ENCODE measurements at regions not wholly inside any gene's neighbourhood (a gene's known extent, or its start where the extent isn't known, plus 50 kb on each side); places are given as distances from the start of the nearest gene placed in this dataset.

- no peak for TF ChIP-seq CTCF (IDR thresholded peaks at IDR 0.05)
- no peak for TF ChIP-seq POLR2AphosphoS5 (IDR thresholded peaks at IDR 0.05; ENCODE audit: low read depth, low read length)
- no peak for TF ChIP-seq TCF7L2 (IDR thresholded peaks at IDR 0.05; ENCODE audit: low read depth, low read length)
- TF ChIP-seq REST (IDR thresholded peaks at IDR 0.05; ENCODE audit: insufficient read depth in 1 of 2, low read depth in 2 of 2, low read length in 1 of 2): no peak
These were observed 75.2 kb upstream of the FREM1 start for GRCh38 chr9:14985419-14985818.
